ENCODE measurements at regions not wholly inside any gene's neighbourhood (a gene's known extent, or its start where the extent isn't known, plus 50 kb on each side); places are given as distances from the start of the nearest gene placed in this dataset.

- DNase-seq = no peak
These were observed 58.9 kb upstream of the CLMP start for GRCh38 chr11:123253911-123254310.

GRCh38 chr11:123253223-123253622 lies 58.2 kb upstream of the CLMP start:
- no peak for DNase-seq

GRCh38 chr11:123251657-123252344 lies 56.8 kb upstream of the CLMP start:
- no peak for DNase-seq

GRCh38 chr11:123250892-123251656 lies 56.0 kb upstream of the CLMP start:
- no peak for DNase-seq

- DNase-seq = no peak
These were observed 54.3 kb upstream of the CLMP start for GRCh38 chr11:123249354-123249753.

GRCh38 chr11:123247813-123248379 lies 52.8 kb upstream of the CLMP start:
- DNase-seq = no peak

GRCh38 chr11:123247496-123247799 lies 52.4 kb upstream of the CLMP start:
- no peak for DNase-seq

- peak; percentile 82 for DNase-seq
These were observed 51.9 kb upstream of the CLMP start for GRCh38 chr11:123246749-123247495.

GRCh38 chr11:123245567-123245966 lies 50.5 kb upstream of the CLMP start:
- DNase-seq = no peak

Measured in hematopoietic multipotent progenitor cell treated with erythropoietin and hydrocortisone succinate and interleukin-3 and kit ligand, for 6 days (in vitro differentiated cells).